Posterior cingulate gyrus (tissue), 11 donors: ENCODE measurements at regions not wholly inside any gene's neighbourhood (a gene's known extent, or its start where the extent isn't known, plus 50 kb on each side); places are given as distances from the start of the nearest gene placed in this dataset.

ENCODE experiments used
- DNase-seq, 10 donors: peaks; one replicate each; pipeline versions ENCODE4 v3.0.0 to v3.0.0-alpha.2; 2020 to 2021; ENCODE audit warnings: mixed read lengths in 3 of 10
- intact Hi-C: fragments of 100-400 bp; cut with DNase I; formaldehyde crosslinking; loops from one replicate; pipeline ENCODE4 v1.15.1; 2023

DNA sequence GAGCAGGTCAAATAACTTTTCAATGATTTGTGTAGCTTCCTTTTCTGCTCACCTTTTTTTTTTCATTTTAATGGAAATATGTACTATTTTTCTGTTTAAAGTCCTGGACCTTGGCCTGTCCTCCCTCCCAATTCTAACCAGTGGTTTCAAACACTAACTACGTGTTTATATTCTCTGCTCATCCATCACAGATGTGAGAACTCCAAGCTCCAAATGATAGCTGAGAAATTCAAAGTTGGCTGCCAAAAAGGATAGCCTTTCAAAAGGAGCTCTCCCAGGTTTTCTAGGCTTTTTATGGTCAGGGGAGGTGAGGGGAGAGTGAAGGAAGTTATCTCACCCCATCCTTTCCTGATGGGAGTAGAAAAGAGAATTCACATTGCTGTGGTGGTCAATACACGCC lies 486.0 kb upstream of the TBX3 start:
- no peak for DNase-seq
- intact Hi-C loops: loop anchor here (10.0 kb wide), 1 partner anchor 505 kb away; no protein-coding TSS in a partner anchor

DNA sequence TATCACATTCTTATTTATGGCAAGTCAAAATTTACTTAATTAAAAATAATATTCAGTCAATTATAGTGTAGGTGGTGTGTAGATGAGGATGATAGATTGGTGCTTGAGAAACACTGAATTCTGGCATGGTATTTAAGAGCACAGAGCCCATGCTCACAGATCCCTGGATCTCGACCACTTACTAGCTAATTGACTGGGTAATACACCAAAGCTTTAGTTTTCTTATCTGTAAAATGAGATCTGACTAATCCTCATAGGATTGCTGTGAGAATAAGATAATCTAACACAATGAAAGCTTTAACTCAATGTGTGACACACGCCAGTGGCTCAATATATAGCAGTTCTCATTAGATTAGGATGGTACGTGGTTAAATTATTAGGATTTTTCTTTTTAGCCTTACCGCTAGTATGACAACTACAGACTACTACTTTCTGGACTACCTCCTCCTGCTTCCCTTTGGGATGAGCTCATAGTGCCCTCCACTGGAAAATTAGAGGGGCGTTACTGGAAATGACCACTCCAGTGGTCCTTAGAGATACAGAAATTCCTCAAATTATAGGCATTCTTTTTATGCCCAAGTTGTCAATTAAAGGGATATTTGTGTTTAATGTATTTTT lies 482.8 kb upstream of the TBX3 start:
- intact Hi-C loops: loop anchor here (10.0 kb wide), 1 partner anchor 502 kb away; no protein-coding TSS in a partner anchor
- no peak for DNase-seq

DNA sequence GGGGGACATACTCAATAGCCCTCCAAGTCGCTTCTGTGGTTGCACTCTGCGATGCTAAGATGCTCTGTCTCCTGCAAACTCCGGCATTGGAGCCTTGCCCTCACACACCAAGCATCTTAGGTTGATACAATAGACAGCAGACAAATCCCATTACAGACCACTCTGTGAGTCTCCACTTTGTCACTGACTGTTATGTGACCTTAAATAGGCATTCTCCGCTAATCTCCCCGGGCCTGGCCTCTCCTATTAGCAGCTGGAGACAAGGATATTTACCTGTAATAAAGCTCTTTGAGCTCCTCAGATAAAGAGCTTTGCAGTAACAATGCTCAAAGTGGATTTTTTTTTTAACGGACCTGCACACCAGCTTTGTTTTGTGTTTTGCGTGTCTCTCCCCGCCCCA lies 479.7 kb upstream of the TBX3 start:
- DNase-seq: no peak
- intact Hi-C loops: loop anchor here (10.0 kb wide), 1 partner anchor 499 kb away; no protein-coding TSS in a partner anchor

DNA sequence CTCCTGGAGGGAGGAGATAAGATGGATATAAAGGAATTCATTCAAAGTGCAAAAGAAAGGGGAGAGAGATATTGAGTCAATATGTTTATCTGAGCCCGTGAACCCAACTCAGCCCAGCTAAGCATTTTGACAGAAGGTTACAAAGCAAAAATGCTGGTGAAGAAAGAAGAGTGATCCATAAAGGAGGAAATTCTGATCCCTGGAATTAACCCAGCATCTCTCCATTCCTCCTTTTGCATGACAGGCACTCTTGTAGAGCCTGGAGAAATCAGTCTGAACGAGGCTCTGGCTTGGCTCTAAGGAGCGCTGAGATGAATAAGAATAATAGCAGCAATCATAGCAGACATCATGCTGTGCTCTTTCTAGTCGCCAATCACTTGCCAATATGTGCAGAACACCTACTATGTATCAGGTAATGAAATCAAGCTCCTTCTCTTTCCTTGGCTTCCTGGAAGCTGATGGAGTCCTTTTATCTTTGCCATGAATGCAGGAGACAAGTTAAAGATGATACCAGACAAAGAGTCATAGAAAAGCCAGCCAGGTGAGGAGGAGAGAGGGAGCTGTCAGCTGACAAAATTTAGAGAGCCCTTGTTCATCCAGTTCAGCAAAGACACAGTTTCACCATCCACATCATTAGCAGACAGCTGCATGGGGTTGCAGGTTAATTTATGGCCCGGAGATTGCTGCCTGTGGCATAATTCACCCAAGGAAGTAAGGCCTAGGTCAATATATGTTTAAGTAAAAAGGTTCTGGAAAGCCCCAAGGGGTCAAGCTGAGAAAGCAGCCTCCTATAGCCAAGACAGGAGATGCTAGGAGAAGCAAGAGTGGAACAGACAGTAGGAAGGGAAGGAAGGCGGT lies 476.5 kb upstream of the TBX3 start:
- no peak for DNase-seq
- intact Hi-C loops: loop anchor here (10.0 kb wide), 1 partner anchor 496 kb away; no protein-coding TSS in a partner anchor

DNA sequence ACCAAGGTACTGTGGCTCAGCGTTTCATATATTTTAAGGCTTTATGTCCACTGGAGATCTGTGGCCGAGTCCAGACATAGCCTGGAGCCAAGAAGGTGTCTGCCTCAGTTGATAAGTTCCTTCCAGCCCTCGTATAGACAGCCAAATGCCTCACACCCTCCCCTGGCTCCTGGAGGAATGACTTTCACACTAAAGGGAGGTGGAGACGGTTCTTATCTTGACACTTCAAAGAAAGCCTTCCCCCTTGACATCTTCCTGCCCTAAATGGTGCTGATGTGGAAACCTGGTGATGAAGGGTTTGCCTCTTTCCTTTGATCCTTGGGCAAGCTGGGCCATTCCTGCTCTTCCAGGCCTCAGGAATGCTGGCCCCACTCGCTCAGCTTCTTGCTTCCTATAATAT lies 474.8 kb upstream of the TBX3 start:
- intact Hi-C loops: no loop called here
- DNase-seq: no peak

DNA sequence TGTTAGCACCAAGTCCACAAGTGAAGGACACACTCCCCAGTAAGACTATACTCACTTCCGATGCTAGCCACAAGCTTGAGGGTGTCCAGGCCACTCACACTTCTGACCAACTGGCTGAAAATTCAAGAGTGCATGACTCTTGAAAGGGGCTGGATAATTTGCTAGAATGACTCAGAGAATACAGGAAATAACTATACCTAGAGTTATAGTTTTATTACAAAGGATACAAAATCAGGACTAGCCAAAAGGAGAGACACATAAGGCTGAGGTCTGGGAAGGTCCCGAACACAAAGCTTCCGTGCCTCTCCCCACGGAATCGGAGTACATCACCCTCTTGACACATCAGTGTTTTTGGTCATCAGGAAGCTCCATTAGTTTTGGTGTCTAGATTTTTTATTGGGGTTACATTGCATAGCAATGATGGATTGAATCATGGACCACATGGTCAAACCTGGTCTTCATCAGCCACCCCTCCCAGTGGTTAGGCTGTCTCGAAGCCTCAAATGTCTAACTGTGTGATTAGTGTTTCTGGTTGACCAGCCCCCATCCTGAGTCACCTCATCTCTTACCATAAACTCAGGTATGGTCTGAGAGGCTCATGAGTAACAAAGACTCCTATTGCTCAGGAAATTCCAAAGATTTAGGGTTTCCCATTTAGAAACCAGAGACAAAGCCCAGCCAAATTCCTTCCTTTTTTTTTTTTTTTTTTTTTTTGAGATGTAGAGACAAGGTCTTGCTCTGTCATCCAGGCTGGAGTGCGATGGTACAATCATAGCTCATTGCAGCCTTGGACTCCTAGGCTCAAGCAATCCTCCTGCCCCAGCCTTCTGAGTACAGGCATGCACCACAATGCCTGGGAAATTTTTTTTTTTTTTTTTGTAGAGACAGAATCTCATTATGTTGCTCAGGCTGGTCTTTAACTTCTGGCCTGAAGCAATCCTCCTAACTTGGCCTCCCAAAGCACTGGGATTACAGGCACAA lies 472.0 kb upstream of the TBX3 start:
- intact Hi-C loops: no loop called here
- no peak for DNase-seq

DNA sequence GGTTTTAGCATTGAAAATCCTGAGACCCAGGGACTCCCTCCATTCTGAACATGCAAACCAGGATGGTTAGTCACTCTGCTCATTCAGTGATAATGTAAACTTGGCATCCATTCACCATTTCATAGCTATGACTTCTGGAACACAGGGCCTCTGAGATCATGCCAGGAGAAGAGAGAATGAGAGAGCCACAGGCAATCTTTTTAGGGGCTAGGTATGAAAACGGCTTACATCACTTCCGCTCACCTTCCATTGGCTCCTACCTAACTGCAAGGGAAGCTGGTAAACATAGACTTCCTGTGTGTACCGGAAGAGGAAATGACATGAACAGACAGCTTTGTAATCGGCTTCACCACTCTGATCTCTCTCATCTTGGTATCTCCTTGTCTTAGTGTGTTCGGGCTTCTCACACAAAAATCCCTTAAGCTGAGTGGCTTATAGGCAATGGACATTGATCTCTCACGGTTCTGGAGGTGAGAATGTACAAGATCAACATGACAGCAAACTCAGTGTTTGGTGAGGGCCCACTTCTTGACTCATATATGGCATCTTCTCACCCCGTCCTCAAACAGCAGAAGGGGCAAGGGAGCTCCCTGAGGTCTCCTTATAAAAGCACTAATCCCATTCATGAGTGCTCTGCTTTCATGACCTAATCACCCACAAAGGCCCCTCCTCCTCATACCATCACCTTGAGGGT lies 465.9 kb upstream of the TBX3 start:
- intact Hi-C loops: no loop called here
- no peak for DNase-seq

DNA sequence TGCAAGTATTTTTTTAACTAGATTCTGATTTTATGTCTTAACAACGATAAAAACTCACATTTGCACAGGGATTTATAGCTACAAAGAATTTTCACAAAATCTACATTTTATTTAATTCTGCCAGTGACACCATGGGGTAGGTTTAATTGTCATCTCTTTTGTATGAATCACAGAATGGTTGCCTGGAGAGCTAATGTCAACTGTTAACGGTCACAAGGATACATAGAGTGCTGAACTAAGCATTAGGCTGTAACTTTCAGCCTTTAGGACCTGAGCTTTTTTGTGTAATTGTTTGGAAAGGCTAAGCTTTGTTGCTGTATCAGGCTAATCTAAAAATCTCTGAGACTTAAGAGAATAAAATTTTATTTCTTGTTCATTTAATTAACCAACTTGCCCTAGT lies 465.3 kb upstream of the TBX3 start:
- intact Hi-C loops: no loop called here
- no peak for DNase-seq

DNA sequence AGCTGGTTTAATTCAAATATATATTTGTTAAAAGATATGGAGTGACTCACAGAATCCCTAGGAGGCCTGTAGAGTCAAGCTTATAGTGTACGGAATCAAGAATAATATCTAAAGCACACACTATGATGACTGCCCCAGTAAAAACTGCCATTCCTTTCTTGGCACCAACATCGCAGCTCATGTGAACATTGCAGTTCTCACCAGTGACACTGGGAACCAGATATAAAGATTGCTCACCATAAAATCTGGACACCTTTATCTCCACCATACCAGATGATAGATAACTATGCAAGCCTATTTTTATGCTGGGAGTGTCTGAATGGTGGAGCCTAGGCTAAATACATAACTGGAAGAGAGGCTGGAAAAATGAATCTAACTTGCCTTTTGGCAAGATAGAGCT lies 463.9 kb upstream of the TBX3 start:
- intact Hi-C loops: no loop called here
- no peak for DNase-seq

DNA sequence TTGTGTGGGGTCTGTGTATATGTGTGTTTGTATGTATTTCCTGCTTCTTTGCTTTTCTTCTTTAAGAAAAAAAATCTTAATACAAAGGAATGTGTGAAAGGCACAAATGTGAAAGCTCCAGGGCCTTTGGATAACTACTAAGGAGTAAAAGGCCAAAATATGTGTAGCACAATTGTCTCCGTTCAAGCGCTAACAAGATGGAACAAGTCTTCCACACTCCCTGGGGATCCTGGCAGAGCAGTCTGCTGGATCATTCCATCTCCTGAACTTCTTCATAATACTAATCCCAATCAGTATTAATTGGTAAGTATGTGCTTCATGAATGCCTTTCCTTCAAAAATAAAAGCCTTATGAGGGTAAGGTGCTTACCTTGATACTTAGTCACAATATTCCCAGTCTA lies 462.5 kb upstream of the TBX3 start:
- DNase-seq: no peak
- intact Hi-C loops: no loop called here

DNA sequence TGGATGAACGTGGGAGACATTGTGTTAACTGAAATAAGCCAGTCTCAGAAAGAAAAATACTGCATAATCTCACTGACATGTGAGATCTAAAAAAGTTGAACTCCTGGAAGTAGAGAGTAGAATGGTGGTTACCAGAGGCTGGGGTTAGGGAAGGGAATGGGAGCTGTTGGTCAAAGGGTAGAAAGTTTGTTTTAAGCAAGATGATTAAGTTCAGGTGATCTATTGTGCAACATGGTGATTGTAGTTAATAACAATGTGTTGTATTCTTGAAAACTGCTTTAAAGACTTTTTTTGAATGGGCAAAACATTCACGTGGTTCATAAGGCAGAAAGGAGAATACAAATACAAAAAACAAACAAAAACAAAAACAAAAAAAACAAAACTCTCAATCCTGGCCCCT lies 460.4 kb upstream of the TBX3 start:
- intact Hi-C loops: no loop called here

DNA sequence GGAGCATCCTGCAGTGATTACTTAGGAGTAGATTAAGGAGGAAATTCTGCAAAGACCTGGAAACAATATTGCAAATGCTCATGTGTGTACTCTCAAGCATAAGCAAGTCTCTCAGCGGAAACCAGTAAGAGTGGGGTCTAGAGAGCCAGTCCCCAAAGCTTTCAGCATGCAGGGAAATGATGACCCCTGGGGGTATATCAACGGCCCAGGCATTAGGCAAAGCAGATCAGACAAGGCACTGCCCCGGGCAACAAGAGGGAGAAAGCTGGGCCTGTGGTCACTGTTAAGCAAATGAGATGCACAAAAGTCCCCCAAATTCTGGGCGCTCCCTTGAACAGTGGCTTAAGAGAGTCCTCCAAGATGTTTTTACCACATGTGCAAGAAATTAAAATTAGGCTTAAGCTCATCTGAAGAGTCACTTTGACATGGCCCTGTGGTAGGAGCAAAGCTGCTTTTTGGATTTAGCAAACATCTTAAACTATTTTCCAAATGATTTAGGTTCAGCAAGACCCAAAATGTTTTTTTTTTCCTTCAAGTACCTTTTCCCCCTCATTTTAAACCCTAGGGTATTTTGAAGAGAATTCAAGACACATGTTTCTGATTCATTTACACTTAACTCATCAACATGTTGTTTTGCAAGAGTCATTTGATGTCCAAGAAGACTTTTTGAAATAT lies 457.1 kb upstream of the TBX3 start:
- DNase-seq: no peak
- intact Hi-C loops: no loop called here

More for the DNA sequence above, 460.4 kb upstream of the TBX3 start:
- DNase-seq: no peak

DNA sequence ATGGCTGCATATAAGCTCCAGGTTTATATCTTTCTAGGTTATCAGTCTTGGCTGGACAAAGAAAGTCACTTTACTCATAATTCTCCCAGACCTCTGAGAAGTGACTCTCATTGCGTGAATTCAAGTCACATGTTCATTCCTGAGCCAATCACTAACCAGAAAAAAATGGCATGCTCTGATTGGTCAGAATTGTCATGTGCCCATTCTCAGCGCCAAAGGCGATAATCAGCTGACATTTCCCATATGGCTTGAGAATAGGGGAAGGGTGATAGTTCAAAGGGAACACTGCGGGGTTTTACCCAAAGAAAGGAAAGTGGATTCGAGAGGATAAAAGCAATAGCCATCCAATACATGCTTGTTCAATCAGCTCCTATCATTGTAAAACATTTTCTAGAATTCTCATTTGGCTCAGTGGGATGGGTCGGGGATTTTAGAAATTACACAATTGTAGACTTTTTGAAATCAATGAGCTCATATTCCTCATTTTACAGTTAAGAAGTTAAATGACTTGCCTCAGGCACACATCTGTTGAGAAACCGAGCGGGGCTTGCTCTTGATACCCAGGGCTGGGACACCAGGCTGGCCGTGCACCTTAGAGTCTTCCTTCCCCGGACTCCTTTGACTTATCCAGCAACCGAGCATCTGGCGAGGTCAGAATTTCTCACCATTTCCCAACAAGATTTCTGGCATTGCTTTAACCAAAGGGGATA lies 454.0 kb upstream of the TBX3 start:
- DNase-seq: no peak
- intact Hi-C loops: no loop called here

DNA sequence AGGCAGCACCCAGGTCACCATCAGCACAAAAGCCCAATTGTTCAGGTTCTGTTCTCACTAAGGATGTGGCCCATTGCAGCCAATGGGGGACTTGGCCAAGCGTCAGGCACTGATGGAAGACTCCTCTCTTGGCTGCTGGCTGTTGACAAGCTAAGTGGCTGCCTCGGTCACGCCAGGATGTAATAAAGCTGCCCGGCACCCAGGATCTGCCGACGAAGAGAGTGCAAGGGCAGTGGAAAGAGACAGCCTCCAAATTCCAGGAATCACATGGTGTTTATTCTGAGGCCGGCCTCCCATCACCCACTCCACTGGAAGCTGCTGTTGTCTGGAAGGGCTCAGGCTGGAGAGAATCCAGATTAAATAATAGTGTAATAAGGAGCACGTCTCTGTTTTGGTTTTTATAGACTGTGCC lies 451.8 kb upstream of the TBX3 start:
- DNase-seq: peak in 9 of 10 donors; percentile 18 to 89 (median 44)
- intact Hi-C loops: no loop called here

DNA sequence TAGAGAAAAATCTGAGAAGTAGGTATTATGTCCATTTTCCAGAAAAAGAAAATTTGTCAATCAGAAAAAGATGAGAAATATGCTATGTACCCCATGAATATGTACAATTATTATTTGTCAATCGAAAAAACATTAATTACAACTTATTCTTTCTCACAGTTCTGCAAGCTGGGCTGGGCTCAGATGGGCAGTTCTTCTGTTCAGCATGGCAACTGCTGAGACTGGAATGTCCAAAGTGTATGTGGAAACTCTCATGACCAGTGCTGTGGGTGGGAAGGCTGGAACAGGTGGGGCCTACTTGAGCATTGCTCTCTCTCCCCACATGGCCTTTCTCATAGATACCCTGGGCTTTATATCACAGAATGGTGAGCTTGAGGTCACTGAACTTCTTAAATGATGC lies 450.3 kb upstream of the TBX3 start:
- intact Hi-C loops: no loop called here
- DNase-seq: no peak

DNA sequence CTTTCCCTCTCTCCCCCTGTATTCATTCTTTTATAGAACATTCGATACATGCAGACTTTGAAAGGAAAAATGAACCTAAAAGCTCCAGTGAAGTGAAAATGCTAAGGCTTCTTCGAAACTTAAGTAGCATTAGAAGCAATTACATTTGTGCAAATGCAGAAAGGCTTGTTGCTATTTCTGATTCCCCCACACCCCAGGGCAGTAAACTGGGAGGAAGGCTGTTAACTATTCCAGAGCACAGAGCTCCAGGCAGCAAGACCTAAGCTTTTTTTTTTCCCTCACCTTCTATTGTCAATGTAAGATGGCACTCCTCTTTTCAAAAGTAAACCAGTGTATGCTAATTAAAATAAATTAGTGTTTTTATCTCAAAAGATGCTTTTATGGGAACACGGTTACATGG lies 448.9 kb upstream of the TBX3 start:
- intact Hi-C loops: no loop called here
- DNase-seq: no peak

DNA sequence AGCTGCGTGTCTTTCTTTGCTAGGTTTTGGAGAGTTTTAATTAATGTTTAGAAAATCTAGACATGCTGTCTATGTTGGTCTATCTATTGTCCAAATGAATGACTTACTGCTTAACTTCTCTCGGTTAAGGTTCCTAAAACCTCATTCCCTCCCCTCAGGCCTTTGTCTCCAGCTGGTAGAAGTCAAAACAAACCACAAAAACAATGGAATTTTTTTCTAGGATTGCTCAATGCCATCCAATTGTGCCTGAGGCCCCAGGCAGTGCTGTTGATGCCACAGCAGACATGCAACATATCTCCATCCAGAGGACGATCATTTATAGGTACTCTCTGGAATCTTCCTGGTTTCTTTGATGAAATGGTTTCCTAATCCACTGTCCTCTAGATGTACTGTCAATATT lies 448.2 kb upstream of the TBX3 start:
- DNase-seq: no peak
- intact Hi-C loops: no loop called here

DNA sequence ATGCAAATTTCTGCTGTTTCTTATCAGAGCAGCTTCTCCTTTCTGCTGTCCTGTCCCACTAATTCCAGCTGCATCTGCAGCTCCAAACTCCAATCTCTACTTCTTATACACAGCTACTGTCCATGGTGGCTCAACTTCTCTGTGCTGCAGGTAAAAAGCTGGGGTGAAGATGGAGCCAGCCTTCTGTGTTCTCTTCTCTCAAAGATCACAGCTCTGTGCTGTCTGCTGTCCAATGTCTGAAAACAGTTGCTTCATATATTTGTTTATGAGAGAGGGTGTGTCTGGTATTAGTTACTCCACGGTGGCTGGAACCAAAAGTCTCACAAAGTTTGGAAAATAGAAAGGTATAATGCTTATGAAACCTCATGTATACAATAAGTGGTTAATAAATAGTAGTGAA lies 445.8 kb upstream of the TBX3 start:
- intact Hi-C loops: no loop called here
- no peak for DNase-seq

DNA sequence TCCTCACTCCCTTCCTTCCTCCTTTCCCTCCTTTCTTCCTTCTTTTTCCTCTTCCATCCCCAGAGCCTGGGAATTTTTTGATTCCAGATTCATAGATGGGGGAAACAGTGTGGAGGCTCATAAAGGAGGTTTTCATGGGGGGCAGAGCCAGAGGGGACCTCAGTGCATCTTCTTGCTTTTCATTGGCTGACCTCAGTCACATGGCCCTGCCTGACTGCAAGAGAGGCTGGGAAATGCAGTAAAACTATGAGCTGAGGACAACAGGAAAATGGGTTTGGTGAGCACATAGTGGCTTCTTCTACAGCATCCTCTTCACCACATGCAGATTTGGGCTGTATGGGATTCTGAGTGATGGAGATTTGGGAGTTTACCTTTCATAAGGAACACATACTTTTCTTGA lies 437.1 kb upstream of the TBX3 start:
- DNase-seq: no peak
- intact Hi-C loops: no loop called here
